GM21526 (cell line): ENCODE measurements at regions not wholly inside any gene's neighbourhood (a gene's known extent, or its start where the extent isn't known, plus 50 kb on each side); places are given as distances from the start of the nearest gene placed in this dataset.
A peak's percentile ranks its signal among the peaks of the same experiment; 100 is the strongest.

Experiments used
- ATAC-seq: cut with Tn5 transposase; IDR thresholded peaks from one replicate; pipeline ENCODE4 v1.9.1; 2021; ENCODE audit warnings: moderate library complexity; ENCODE audit not compliant: unreplicated experiment, low FRiP score

- no peak for ATAC-seq
These were observed 378.4 kb downstream of the SPATA31D1 start for GRCh38 chr9:82367016-82367415.

- ATAC-seq, result no peak
These were observed 379.4 kb downstream of the SPATA31D1 start for GRCh38 chr9:82367929-82368328.

GRCh38 chr9:82369251-82369945 lies 380.8 kb downstream of the SPATA31D1 start:
- ATAC-seq, result no peak

GRCh38 chr9:82375041-82375440 lies 386.5 kb downstream of the SPATA31D1 start:
- ATAC-seq, result no peak

- no peak for ATAC-seq
These were observed 388.2 kb downstream of the SPATA31D1 start for GRCh38 chr9:82376677-82377232.

GRCh38 chr9:82382887-82383616 lies 394.5 kb downstream of the SPATA31D1 start:
- ATAC-seq, result no peak

- no peak for ATAC-seq
These were observed 397.1 kb downstream of the SPATA31D1 start for GRCh38 chr9:82385633-82386032.

- ATAC-seq, result no peak
These were observed 409.0 kb downstream of the SPATA31D1 start for GRCh38 chr9:82397534-82397933.

- no peak for ATAC-seq
These were observed 415.8 kb downstream of the SPATA31D1 start for GRCh38 chr9:82404196-82404870.

- no peak for ATAC-seq
These were observed 416.3 kb downstream of the SPATA31D1 start for GRCh38 chr9:82404881-82405280.

- no peak for ATAC-seq
These were observed 418.0 kb downstream of the SPATA31D1 start for GRCh38 chr9:82406456-82407085.

- ATAC-seq, result peak; percentile 90
These were observed 421.7 kb downstream of the SPATA31D1 start for GRCh38 chr9:82410306-82410705.

GRCh38 chr9:82410866-82411265 lies 422.3 kb downstream of the SPATA31D1 start:
- ATAC-seq, result peak; percentile 23

- ATAC-seq, result no peak
These were observed 424.2 kb downstream of the SPATA31D1 start for GRCh38 chr9:82412586-82413305.

- ATAC-seq, result no peak
These were observed 428.9 kb downstream of the SPATA31D1 start for GRCh38 chr9:82417501-82417900.

- no peak for ATAC-seq
These were observed 429.8 kb downstream of the SPATA31D1 start for GRCh38 chr9:82418334-82418733.

- ATAC-seq, result no peak
These were observed 431.3 kb downstream of the SPATA31D1 start for GRCh38 chr9:82419696-82420486.

- ATAC-seq, result no peak
These were observed 432.9 kb downstream of the SPATA31D1 start for GRCh38 chr9:82421498-82421897.

GRCh38 chr9:82423700-82424099 lies 435.1 kb downstream of the SPATA31D1 start:
- ATAC-seq, result no peak
